A549 (cell line): ENCODE measurements at regions not wholly inside any gene's neighbourhood (a gene's known extent, or its start where the extent isn't known, plus 50 kb on each side); places are given as distances from the start of the nearest gene placed in this dataset.

Experiments
- CHD2 ChIP-seq: fragments of 150-350 bp; IDR thresholded peaks from 2 replicates; pipeline ENCODE4 v1.6.1; 2014; ENCODE audit warnings: low read length; ENCODE audit not compliant: partially characterized antibody
- CTCF ChIP-seq: fragments of >200 bp; sonication (Bioruptor Twin); formaldehyde crosslinking; IDR thresholded peaks from 3 replicates; pipeline ENCODE4 v1.5.1; 2016
- EP300 ChIP-seq, 2 experiments: fragments of >200 bp; sonication (Bioruptor Twin); formaldehyde crosslinking; IDR thresholded peaks; 2 replicates in 1 of 2; 3 replicates in 1 of 2; pipeline ENCODE4 v1.6.1; 2016 to 2017
- ESRRA ChIP-seq: fragments of 150-350 bp; IDR thresholded peaks from 2 replicates; pipeline ENCODE4 v1.6.1; 2014; ENCODE audit warnings: mild to moderate bottlenecking, low read length, borderline replicate concordance
- FOSB ChIP-seq: fragments of 250-450 bp; sonication (Bioruptor Pico); IDR thresholded peaks from 2 replicates; pipeline ENCODE4 v1.5.0; 2020; ENCODE audit warnings: mild to moderate bottlenecking, moderate library complexity
- FOSL2 ChIP-seq, 2 experiments: fragments of 450-650 bp in 1 of 2; fragments of >200 bp in 1 of 2; sonication (Bioruptor Twin) in 1 of 2; formaldehyde crosslinking; IDR thresholded peaks; 2 replicates each; pipeline versions ENCODE4 v1.5.0 to v1.6.1; 2016 to 2020; ENCODE audit warnings: mild to moderate bottlenecking in 1 of 2, moderate library complexity in 1 of 2
- HDAC2 ChIP-seq: fragments of 200-600 bp; sonication (generic); IDR thresholded peaks from 2 replicates; pipeline ENCODE4 v1.6.1; 2016
- HMGXB4 ChIP-seq: fragments of 250-450 bp; sonication (Bioruptor Pico); IDR thresholded peaks from 2 replicates; pipeline ENCODE4 v1.5.0; 2021; ENCODE audit warnings: mild to moderate bottlenecking, moderate library complexity, borderline replicate concordance
- JUNB ChIP-seq: fragments of >200 bp; sonication (Bioruptor Twin); formaldehyde crosslinking; IDR thresholded peaks from 2 replicates; pipeline ENCODE4 v1.6.1; 2016
- MYC ChIP-seq: IDR thresholded peaks from 2 replicates; pipeline ENCODE4 v1.6.1; 2012; ENCODE audit warnings: mild to moderate bottlenecking, inconsistent platforms, low read length, improper control_type of control experiment, borderline replicate concordance
- POLR2A ChIP-seq: IDR thresholded peaks from 2 replicates; pipeline ENCODE4 v1.6.1; 2012; ENCODE audit warnings: mild to moderate bottlenecking, low read length
- ZFP36 ChIP-seq: fragments of 450-650 bp; IDR thresholded peaks from 2 replicates; pipeline ENCODE4 v1.6.1; 2014; ENCODE audit warnings: borderline replicate concordance; ENCODE audit not compliant: partially characterized antibody

GRCh38 chr2:134199123-134199522 lies 54.7 kb upstream of the MGAT5 start:
- TF ChIP-seq ZFP36 (no peak), CTCF (no peak), HMGXB4 (CRISPR knock-in tag) (no peak), FOSL2 (IDR thresholded peaks at IDR 0.05) (no peak), FOSL2 (CRISPR knock-in tag; IDR thresholded peaks at IDR 0.05) (no peak), CHD2 (no peak), FOSB (CRISPR knock-in tag) (no peak), JUNB (no peak), POLR2A (no peak), HDAC2 (no peak), ESRRA (no peak), MYC (no peak), EP300 (IDR thresholded peaks at IDR 0.05) (no peak)
